Kidney epithelial cell (primary cell): ENCODE measurements at regions not wholly inside any gene's neighbourhood (a gene's known extent, or its start where the extent isn't known, plus 50 kb on each side); places are given as distances from the start of the nearest gene placed in this dataset.

Experiments
- DNase-seq: peaks from one replicate; pipeline ENCODE4 v3.0.0-alpha.2; 2010; ENCODE audit warnings: low read depth
- H3K27me3 ChIP-seq: 2 replicates; pipeline ENCODE4 v1.6.0; 2011; ENCODE audit warnings: low read length; ENCODE audit not compliant: control insufficient read depth, insufficient read depth
- H3K36me3 ChIP-seq: 2 replicates; pipeline ENCODE4 v1.5.1; 2011; ENCODE audit warnings: low read length; ENCODE audit not compliant: control insufficient read depth, insufficient read depth
- H3K4me3 ChIP-seq: 2 replicates; pipeline ENCODE4 v1.5.1; 2011; ENCODE audit warnings: low read depth, mild to moderate bottlenecking, control low read depth, low read length
- TF ChIP-seq, protein P1 (sequence below): IDR thresholded peaks from 2 replicates; pipeline ENCODE4 v1.5.1; 2011; ENCODE audit warnings: mild to moderate bottlenecking, moderate library complexity, low read length, control low read depth, inconsistent platforms; ENCODE audit not compliant: insufficient read depth, poor library complexity, severe bottlenecking

- Histone ChIP-seq H3K27me3 (peaks cover under 1% of the 10 kb centered on the region), H3K36me3 (no peaks in the 10 kb centered on the region), H3K4me3 (no peak overlapping the region)
- DNase-seq, result no peak
- TF ChIP-seq, protein P1, sequence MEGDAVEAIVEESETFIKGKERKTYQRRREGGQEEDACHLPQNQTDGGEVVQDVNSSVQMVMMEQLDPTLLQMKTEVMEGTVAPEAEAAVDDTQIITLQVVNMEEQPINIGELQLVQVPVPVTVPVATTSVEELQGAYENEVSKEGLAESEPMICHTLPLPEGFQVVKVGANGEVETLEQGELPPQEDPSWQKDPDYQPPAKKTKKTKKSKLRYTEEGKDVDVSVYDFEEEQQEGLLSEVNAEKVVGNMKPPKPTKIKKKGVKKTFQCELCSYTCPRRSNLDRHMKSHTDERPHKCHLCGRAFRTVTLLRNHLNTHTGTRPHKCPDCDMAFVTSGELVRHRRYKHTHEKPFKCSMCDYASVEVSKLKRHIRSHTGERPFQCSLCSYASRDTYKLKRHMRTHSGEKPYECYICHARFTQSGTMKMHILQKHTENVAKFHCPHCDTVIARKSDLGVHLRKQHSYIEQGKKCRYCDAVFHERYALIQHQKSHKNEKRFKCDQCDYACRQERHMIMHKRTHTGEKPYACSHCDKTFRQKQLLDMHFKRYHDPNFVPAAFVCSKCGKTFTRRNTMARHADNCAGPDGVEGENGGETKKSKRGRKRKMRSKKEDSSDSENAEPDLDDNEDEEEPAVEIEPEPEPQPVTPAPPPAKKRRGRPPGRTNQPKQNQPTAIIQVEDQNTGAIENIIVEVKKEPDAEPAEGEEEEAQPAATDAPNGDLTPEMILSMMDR, result no peak
Observed at GRCh38 chr9:89771205-89771604, 166.4 kb downstream of the GADD45G start.

GRCh38 chr9:89773170-89773569, 168.4 kb downstream of the GADD45G start:
- DNase-seq, result no peak
- Histone ChIP-seq H3K4me3 (no peak overlapping the region), H3K27me3 (peaks cover 7% of the 10 kb centered on the region), H3K36me3 (no peaks in the 10 kb centered on the region)
- TF ChIP-seq, protein P1, result no peak

GRCh38 chr9:89774858-89775370, 170.1 kb downstream of the GADD45G start:
- H3K4me3 ChIP-seq, result no peak overlapping the region
- no peak for DNase-seq
- TF ChIP-seq, protein P1, result no peak
- H3K36me3 ChIP-seq, result no peaks in the 10 kb centered on the region
- H3K27me3 ChIP-seq, result peaks cover 13% of the 10 kb centered on the region

DNA sequence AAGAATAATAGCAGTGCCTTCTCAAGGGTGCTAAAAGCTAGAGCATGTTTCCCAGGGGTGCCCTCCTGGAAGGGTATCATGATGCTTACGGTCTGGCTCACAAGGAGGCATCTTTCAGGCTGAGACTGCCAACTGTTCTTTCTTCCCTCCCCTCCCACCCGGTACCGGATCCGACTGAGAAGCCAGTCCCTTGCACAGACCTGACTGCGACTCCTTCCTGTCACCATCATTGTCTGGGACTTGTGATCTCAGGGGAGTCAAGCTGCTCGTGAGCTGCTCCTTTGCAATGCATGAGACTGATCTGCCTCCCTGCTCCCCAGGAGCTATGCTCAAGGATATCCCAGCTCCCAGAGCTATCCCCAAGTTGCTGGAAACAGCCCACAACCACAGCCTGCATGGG, 170.8 kb downstream of the GADD45G start:
- H3K27me3 ChIP-seq, result peaks cover 13% of the 10 kb centered on the region
- DNase-seq, result no peak
- no peak overlapping the region for H3K4me3 ChIP-seq
- no peaks in the 10 kb centered on the region for H3K36me3 ChIP-seq
- TF ChIP-seq, protein P1, result no peak

DNA sequence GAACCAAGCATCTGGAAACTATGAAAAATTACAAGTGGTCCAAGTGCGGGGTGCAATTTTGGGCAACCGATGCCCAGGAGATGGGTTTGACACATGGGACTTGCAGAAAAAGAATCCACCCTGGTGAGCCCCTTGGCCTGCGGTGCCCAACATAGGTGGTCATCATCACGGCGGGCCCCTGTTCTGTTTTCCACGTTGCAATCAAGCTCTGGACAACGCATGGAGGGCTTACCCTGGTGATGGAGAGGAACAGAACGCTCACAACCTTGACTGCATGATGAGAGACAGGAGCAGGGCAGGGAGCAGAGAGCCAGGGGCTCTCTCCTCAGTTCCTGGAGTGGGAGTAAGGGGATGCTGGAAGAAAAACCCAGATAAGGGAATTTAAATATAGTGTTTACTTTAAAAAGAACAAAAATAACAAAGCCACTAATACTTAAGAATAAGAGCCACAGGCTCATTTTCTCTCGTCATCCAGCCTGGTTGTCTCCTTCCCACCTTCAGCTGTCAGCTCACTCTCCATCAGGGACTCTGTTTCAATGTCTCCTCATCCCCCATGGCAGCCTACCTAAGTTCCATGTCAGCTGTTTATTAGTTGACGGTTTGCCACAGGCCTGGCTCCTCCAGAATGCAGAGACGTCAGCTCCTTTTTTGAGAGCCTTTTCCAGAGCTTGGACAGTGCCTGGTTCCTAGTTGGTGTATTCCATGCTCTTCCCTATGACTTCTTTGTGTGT, 172.1 kb downstream of the GADD45G start:
- no peak for DNase-seq
- H3K4me3 ChIP-seq, result no peak overlapping the region
- TF ChIP-seq, protein P1, result no peak
- peaks cover 13% of the 10 kb centered on the region for H3K27me3 ChIP-seq
- H3K36me3 ChIP-seq, result no peaks in the 10 kb centered on the region

DNA sequence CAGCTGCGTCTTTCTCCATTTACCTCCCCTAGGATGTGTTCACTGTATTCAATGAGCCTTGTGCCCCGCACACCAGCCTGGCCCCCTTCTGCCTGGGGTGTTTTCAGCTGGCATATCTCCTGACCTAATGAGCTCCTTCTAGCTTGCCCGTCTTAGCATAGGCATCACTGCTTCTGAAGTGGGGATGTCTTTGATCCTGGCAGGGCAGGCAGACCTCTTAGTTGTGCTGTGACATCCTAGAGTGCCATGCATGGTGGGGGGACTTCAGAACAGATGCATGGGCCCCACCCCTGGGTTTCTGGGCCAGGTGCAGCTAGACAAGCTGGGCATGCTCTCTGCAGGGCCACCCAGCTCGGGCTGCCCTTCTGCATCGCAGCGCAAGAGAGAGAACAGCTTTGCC, 172.7 kb downstream of the GADD45G start:
- peaks cover 13% of the 10 kb centered on the region for H3K27me3 ChIP-seq
- H3K36me3 ChIP-seq, result no peaks in the 10 kb centered on the region
- DNase-seq, result no peak
- H3K4me3 ChIP-seq, result no peak overlapping the region
- TF ChIP-seq, protein P1, result no peak
